H7 (cell line): ENCODE measurements at regions not wholly inside any gene's neighbourhood (a gene's known extent, or its start where the extent isn't known, plus 50 kb on each side); places are given as distances from the start of the nearest gene placed in this dataset.

Source experiments
- DNase-seq: peaks from one replicate; pipeline ENCODE4 v3.0.0; 2012
- H3K27me3 ChIP-seq: 2 replicates; pipeline ENCODE4 v1.6.0; 2011; ENCODE audit warnings: mild to moderate bottlenecking, low read length; ENCODE audit not compliant: control insufficient read depth, insufficient read depth
- H3K36me3 ChIP-seq: replicated peaks from 2 replicates; pipeline ENCODE4 v1.5.1; 2011; ENCODE audit warnings: low read length; ENCODE audit not compliant: control insufficient read depth, insufficient read depth
- H3K4me3 ChIP-seq: 2 replicates; pipeline ENCODE4 v1.5.1; 2011; ENCODE audit warnings: low read depth, mild to moderate bottlenecking, control low read depth, low read length, moderate library complexity; ENCODE audit not compliant: insufficient read depth

- no peaks in the 10 kb centered on the region for H3K27me3 ChIP-seq
- DNase-seq, result no peak
- no peaks in the 10 kb centered on the region for H3K36me3 ChIP-seq
- no peak overlapping the region for H3K4me3 ChIP-seq
Observed at GRCh38 chr11:19552656-19553260, 159.9 kb upstream of the NAV2 start.

GRCh38 chr11:19552161-19552560, 160.5 kb upstream of the NAV2 start:
- Histone ChIP-seq H3K27me3 (no peaks in the 10 kb centered on the region), H3K36me3 (no peaks in the 10 kb centered on the region), H3K4me3 (no peak overlapping the region)
- DNase-seq, result no peak

GRCh38 chr11:19551457-19551856, 161.2 kb upstream of the NAV2 start:
- no peak for DNase-seq
- Histone ChIP-seq H3K27me3 (no peaks in the 10 kb centered on the region), H3K36me3 (no peaks in the 10 kb centered on the region), H3K4me3 (no peak overlapping the region)

- H3K27me3 ChIP-seq, result no peaks in the 10 kb centered on the region
- DNase-seq, result no peak
- no peaks in the 10 kb centered on the region for H3K36me3 ChIP-seq
- H3K4me3 ChIP-seq, result no peak overlapping the region
Observed at GRCh38 chr11:19547044-19547443, 165.6 kb upstream of the NAV2 start.

- H3K27me3 ChIP-seq, result no peaks in the 10 kb centered on the region
- H3K4me3 ChIP-seq, result no peak overlapping the region
- H3K36me3 ChIP-seq, result no peaks in the 10 kb centered on the region
- peak; percentile 56 for DNase-seq
Observed at GRCh38 chr11:19546325-19546724, 166.3 kb upstream of the NAV2 start.

- no peak for DNase-seq
- Histone ChIP-seq H3K4me3 (no peak overlapping the region), H3K36me3 (no peaks in the 10 kb centered on the region), H3K27me3 (no peaks in the 10 kb centered on the region)
Observed at GRCh38 chr11:19541521-19542049, 171.1 kb upstream of the NAV2 start.

GRCh38 chr11:19539861-19540260, 172.8 kb upstream of the NAV2 start:
- Histone ChIP-seq H3K36me3 (no peaks in the 10 kb centered on the region), H3K27me3 (no peaks in the 10 kb centered on the region), H3K4me3 (no peak overlapping the region)
- no peak for DNase-seq

- Histone ChIP-seq H3K4me3 (no peak overlapping the region), H3K27me3 (no peaks in the 10 kb centered on the region), H3K36me3 (no peaks in the 10 kb centered on the region)
- DNase-seq, result no peak
Observed at GRCh38 chr11:19537803-19538453, 174.7 kb upstream of the NAV2 start.

- Histone ChIP-seq H3K27me3 (no peaks in the 10 kb centered on the region), H3K4me3 (no peak overlapping the region), H3K36me3 (no peaks in the 10 kb centered on the region)
- DNase-seq, result no peak
Observed at GRCh38 chr11:19536131-19536530, 176.5 kb upstream of the NAV2 start.

- no peaks in the 10 kb centered on the region for H3K36me3 ChIP-seq
- H3K27me3 ChIP-seq, result no peaks in the 10 kb centered on the region
- no peak overlapping the region for H3K4me3 ChIP-seq
- DNase-seq, result no peak
Observed at GRCh38 chr11:19530505-19530904, 182.1 kb upstream of the NAV2 start.

- no peak overlapping the region for H3K4me3 ChIP-seq
Observed at GRCh38 chr11:19526119-19526518, 186.5 kb upstream of the NAV2 start.

GRCh38 chr11:19525714-19526113, 186.9 kb upstream of the NAV2 start:
- no peaks in the 10 kb centered on the region for H3K36me3 ChIP-seq
- no peaks in the 10 kb centered on the region for H3K27me3 ChIP-seq
- no peak overlapping the region for H3K4me3 ChIP-seq
- peak; percentile 37 for DNase-seq

More at GRCh38 chr11:19526119-19526518, 186.5 kb upstream of the NAV2 start:
- H3K27me3 ChIP-seq, result no peaks in the 10 kb centered on the region
- DNase-seq, result no peak
- H3K36me3 ChIP-seq, result no peaks in the 10 kb centered on the region

- no peaks in the 10 kb centered on the region for H3K27me3 ChIP-seq
- DNase-seq, result no peak
- H3K4me3 ChIP-seq, result no peak overlapping the region
- no peaks in the 10 kb centered on the region for H3K36me3 ChIP-seq
Observed at GRCh38 chr11:19525276-19525675, 187.4 kb upstream of the NAV2 start.

GRCh38 chr11:19524171-19524671, 188.4 kb upstream of the NAV2 start:
- no peak overlapping the region for H3K4me3 ChIP-seq
- no peak for DNase-seq
- no peaks in the 10 kb centered on the region for H3K36me3 ChIP-seq
- H3K27me3 ChIP-seq, result no peaks in the 10 kb centered on the region

GRCh38 chr11:19520681-19521080, 192.0 kb upstream of the NAV2 start:
- DNase-seq, result no peak
- Histone ChIP-seq H3K27me3 (no peaks in the 10 kb centered on the region), H3K36me3 (no peaks in the 10 kb centered on the region), H3K4me3 (no peak overlapping the region)
